Astrocyte (in vitro differentiated cells and primary cell): ENCODE measurements at regions not wholly inside any gene's neighbourhood (a gene's known extent, or its start where the extent isn't known, plus 50 kb on each side); places are given as distances from the start of the nearest gene placed in this dataset.

Experiments
- DNase-seq: peaks from one replicate; pipeline ENCODE4 v3.0.0-alpha.2; 2010; ENCODE audit warnings: low read depth
- FAIRE-seq: peaks from 2 replicates; lab custom pipeline; 2011; peaks lifted over from hg19 to GRCh38; lab: Jason Lieb, UNC
- H2AFZ ChIP-seq: 2 replicates; pipeline ENCODE4 v1.6.0; 2012; ENCODE audit warnings: low read depth, low read length, inconsistent platforms
- H3K27ac ChIP-seq: 2 replicates; pipeline ENCODE4 v1.5.1; 2011; ENCODE audit warnings: low read depth, low read length, inconsistent platforms
- H3K27me3 ChIP-seq: 2 replicates; pipeline ENCODE4 v1.6.0; 2011; ENCODE audit warnings: low read length, inconsistent platforms; ENCODE audit not compliant: insufficient read depth
- H3K36me3 ChIP-seq: 2 replicates; pipeline ENCODE4 v1.5.1; 2011; ENCODE audit warnings: low read length, inconsistent platforms; ENCODE audit not compliant: insufficient read depth
- H3K4me1 ChIP-seq: 2 replicates; pipeline ENCODE4 v1.5.1; 2011; ENCODE audit warnings: low read length, inconsistent platforms; ENCODE audit not compliant: insufficient read depth
- H3K4me2 ChIP-seq: 2 replicates; pipeline ENCODE4 v1.6.0; 2012; ENCODE audit warnings: low read length, inconsistent platforms
- H3K4me3 ChIP-seq: 2 replicates; pipeline ENCODE4 v1.5.1; 2011; ENCODE audit warnings: low read depth, mild to moderate bottlenecking, low read length, inconsistent platforms; ENCODE audit not compliant: insufficient read depth
- H3K79me2 ChIP-seq: 2 replicates; pipeline ENCODE4 v1.6.0; 2012; ENCODE audit warnings: mild to moderate bottlenecking, low read length, inconsistent platforms; ENCODE audit not compliant: insufficient read depth
- H3K9ac ChIP-seq: 2 replicates; pipeline ENCODE4 v1.6.0; 2012; ENCODE audit warnings: mild to moderate bottlenecking, low read length, inconsistent platforms
- H3K9me3 ChIP-seq: 2 replicates; pipeline ENCODE4 v1.5.1; 2012; ENCODE audit warnings: low read depth, mild to moderate bottlenecking, low read length, inconsistent platforms; ENCODE audit not compliant: insufficient read depth
- H4K20me1 ChIP-seq: 2 replicates; pipeline ENCODE4 v1.6.0; 2012; ENCODE audit warnings: low read length, inconsistent platforms; ENCODE audit not compliant: insufficient read depth
- H3K27ac Mint-ChIP-seq: one replicate; pipeline ENCODE4 v1.8.0; 2021; ENCODE audit warnings: mild to moderate bottlenecking, mixed read lengths; ENCODE audit not compliant: unreplicated experiment
- H3K27me3 Mint-ChIP-seq: one replicate; pipeline ENCODE4 v1.8.0; 2021; ENCODE audit warnings: low read depth, mixed read lengths; ENCODE audit not compliant: unreplicated experiment
- H3K36me3 Mint-ChIP-seq: one replicate; pipeline ENCODE4 v1.8.0; 2021; ENCODE audit warnings: low read depth, mixed read lengths; ENCODE audit not compliant: unreplicated experiment
- H3K4me1 Mint-ChIP-seq: one replicate; pipeline ENCODE4 v1.8.0; 2021; ENCODE audit warnings: low read depth, mixed read lengths; ENCODE audit not compliant: unreplicated experiment
- H3K4me3 Mint-ChIP-seq: one replicate; pipeline ENCODE4 v1.8.0; 2021; ENCODE audit warnings: mild to moderate bottlenecking, moderate library complexity, mixed read lengths; ENCODE audit not compliant: unreplicated experiment
- H3K9me3 Mint-ChIP-seq: one replicate; pipeline ENCODE4 v1.8.0; 2021; ENCODE audit warnings: mild to moderate bottlenecking, mixed read lengths; ENCODE audit not compliant: unreplicated experiment
- EZH2 ChIP-seq: IDR thresholded peaks from 2 replicates; pipeline ENCODE4 v1.6.1; 2012; ENCODE audit warnings: mild to moderate bottlenecking, low read length, inconsistent platforms; ENCODE audit not compliant: insufficient read depth
- TF ChIP-seq, protein P1 (sequence below): IDR thresholded peaks from 2 replicates; pipeline ENCODE4 v1.5.1; 2011; ENCODE audit warnings: low read depth, mild to moderate bottlenecking, inconsistent platforms, low read length, moderate library complexity; ENCODE audit not compliant: insufficient read depth

DNA sequence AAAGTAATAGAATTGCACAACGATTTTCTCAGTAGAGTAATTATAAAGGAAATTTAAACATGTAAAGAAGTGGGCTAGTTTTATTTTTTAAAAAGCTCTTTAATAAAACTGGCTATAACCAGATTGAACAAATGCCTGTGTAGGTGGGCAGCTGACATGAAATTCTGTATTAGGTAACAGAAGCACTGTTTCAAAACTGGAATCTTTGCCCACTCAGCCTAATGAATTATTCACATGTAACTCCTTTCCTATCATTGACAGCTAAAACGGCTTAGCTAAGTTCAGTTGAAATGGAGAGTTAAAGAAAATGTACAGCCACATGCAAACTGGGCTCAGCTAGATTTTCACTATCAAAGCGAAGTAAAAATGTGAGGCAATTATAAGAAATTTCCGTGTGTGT is 1300.1 kb upstream of the ACO1 start:
- H3K36me3 ChIP-seq = no peaks in the 10 kb centered on the region
- no peaks in the 10 kb centered on the region for H3K9me3 Mint-ChIP-seq
- DNase-seq = no peak
- no peak overlapping the region for H2AFZ ChIP-seq
- no peak for FAIRE-seq
- H3K27ac Mint-ChIP-seq = no peak overlapping the region
- TF ChIP-seq EZH2 = no peak
- TF ChIP-seq, protein P1, sequence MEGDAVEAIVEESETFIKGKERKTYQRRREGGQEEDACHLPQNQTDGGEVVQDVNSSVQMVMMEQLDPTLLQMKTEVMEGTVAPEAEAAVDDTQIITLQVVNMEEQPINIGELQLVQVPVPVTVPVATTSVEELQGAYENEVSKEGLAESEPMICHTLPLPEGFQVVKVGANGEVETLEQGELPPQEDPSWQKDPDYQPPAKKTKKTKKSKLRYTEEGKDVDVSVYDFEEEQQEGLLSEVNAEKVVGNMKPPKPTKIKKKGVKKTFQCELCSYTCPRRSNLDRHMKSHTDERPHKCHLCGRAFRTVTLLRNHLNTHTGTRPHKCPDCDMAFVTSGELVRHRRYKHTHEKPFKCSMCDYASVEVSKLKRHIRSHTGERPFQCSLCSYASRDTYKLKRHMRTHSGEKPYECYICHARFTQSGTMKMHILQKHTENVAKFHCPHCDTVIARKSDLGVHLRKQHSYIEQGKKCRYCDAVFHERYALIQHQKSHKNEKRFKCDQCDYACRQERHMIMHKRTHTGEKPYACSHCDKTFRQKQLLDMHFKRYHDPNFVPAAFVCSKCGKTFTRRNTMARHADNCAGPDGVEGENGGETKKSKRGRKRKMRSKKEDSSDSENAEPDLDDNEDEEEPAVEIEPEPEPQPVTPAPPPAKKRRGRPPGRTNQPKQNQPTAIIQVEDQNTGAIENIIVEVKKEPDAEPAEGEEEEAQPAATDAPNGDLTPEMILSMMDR = no peak
- no peaks in the 10 kb centered on the region for H3K4me1 ChIP-seq
- H3K79me2 ChIP-seq = no peaks in the 10 kb centered on the region
- no peak overlapping the region for H3K4me3 Mint-ChIP-seq
- no peak overlapping the region for H3K4me3 ChIP-seq
- H4K20me1 ChIP-seq = no peaks in the 10 kb centered on the region
- no peak overlapping the region for H3K4me2 ChIP-seq
- no peak overlapping the region for H3K27ac ChIP-seq
- no peaks in the 10 kb centered on the region for H3K27me3 Mint-ChIP-seq
- H3K36me3 Mint-ChIP-seq = no peaks in the 10 kb centered on the region
- no peak overlapping the region for H3K9ac ChIP-seq
- no peaks in the 10 kb centered on the region for H3K9me3 ChIP-seq
- H3K27me3 ChIP-seq = no peaks in the 10 kb centered on the region
- peaks cover 8% of the 10 kb centered on the region for H3K4me1 Mint-ChIP-seq

DNA sequence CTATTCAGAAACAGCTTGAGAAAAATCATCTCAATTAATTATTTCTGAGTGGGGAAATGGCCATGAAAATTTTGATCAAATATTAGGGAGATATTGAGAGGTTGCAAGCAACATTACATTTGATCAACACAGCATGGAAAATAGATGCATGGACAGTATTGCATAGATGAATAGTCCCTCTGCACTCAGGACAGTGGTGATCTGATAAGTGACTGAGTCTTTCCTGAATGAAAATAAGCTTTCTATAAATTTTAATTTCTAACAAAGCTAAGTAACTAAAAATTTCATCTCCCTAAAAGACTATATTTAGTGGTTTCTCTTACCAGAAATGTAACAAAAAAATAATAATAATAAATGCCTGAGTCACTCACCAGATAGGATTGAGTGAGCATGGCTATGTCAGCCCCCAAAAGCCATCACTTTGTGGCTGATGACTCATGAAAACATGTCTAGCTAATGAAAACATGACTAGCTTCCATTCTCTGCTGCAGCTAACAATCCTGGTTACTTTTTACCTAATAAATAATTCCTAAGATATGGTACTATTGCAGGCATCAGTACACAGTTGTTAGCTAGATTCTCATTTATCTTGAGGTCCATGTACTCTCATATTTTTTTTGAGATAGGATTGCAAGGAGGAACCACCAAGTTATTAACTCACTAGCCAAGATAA is 1294.8 kb upstream of the ACO1 start:
- Mint-ChIP-seq H3K27ac (peak overlapping the region; percentile 85), H3K36me3 (no peaks in the 10 kb centered on the region), H3K4me1 (peaks cover 24% of the 10 kb centered on the region), H3K27me3 (no peaks in the 10 kb centered on the region), H3K4me3 (no peak overlapping the region), H3K9me3 (no peaks in the 10 kb centered on the region)
- Histone ChIP-seq H3K27me3 (no peaks in the 10 kb centered on the region), H3K4me3 (no peak overlapping the region), H3K36me3 (no peaks in the 10 kb centered on the region), H3K9ac (no peak overlapping the region), H3K27ac (no peak overlapping the region), H2AFZ (peak overlapping the region; percentile 14), H4K20me1 (no peaks in the 10 kb centered on the region), H3K79me2 (no peaks in the 10 kb centered on the region), H3K9me3 (no peaks in the 10 kb centered on the region), H3K4me2 (peak overlapping the region; percentile 25), H3K4me1 (peaks cover 5% of the 10 kb centered on the region)
- no peak for FAIRE-seq
- TF ChIP-seq, protein P1 = no peak
- no peak for TF ChIP-seq EZH2
- peak; percentile 74 for DNase-seq

DNA sequence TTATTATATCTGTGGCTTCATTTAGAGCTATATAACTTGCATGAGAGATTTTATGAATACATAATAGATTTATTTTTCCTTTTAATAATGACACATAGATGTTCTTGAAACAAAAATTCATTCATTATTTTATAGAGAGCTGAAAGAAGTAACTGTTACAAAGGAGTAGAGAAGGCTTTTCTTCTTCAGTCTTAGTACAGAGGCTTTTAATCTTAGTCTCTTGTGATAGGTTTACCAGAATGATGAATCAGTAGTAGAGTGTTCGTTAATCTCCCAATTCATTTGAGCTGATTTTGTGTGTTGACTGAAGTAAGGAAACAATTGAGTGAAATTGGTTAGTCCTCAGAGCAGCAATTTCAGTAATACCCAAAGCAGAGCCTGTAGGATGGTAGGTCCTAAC is 1284.1 kb upstream of the ACO1 start:
- Histone ChIP-seq H3K4me3 (no peak overlapping the region), H3K4me2 (no peak overlapping the region), H3K9me3 (no peaks in the 10 kb centered on the region), H3K79me2 (no peaks in the 10 kb centered on the region), H3K4me1 (no peaks in the 10 kb centered on the region), H2AFZ (no peak overlapping the region), H3K36me3 (no peaks in the 10 kb centered on the region), H3K27me3 (no peaks in the 10 kb centered on the region), H3K9ac (no peak overlapping the region), H4K20me1 (no peaks in the 10 kb centered on the region), H3K27ac (no peak overlapping the region)
- Mint-ChIP-seq H3K27ac (no peak overlapping the region), H3K4me3 (no peak overlapping the region), H3K4me1 (peaks cover 22% of the 10 kb centered on the region), H3K27me3 (no peaks in the 10 kb centered on the region), H3K9me3 (no peaks in the 10 kb centered on the region), H3K36me3 (no peaks in the 10 kb centered on the region)
- no peak for FAIRE-seq
- DNase-seq = no peak
- TF ChIP-seq, protein P1 = no peak
- no peak for TF ChIP-seq EZH2
